Hepatocyte (in vitro differentiated cells): ENCODE measurements at regions not wholly inside any gene's neighbourhood (a gene's known extent, or its start where the extent isn't known, plus 50 kb on each side); places are given as distances from the start of the nearest gene placed in this dataset.

Experiments
- EZH2 ChIP-seq: fragments of 200-600 bp; sonication (generic); IDR thresholded peaks from 2 replicates; pipeline ENCODE4 v1.6.1; 2016; ENCODE audit warnings: antibody characterized with exemption, mild to moderate bottlenecking, borderline replicate concordance
- EZH2phosphoT487 ChIP-seq: fragments of 200-600 bp; sonication (generic); IDR thresholded peaks from one replicate; pipeline ENCODE4 v1.6.1; 2018; ENCODE audit warnings: antibody characterized with exemption, mild to moderate bottlenecking, low read depth, moderate library complexity; ENCODE audit not compliant: unreplicated experiment, severe bottlenecking
- TF ChIP-seq, protein P1 (sequence below): fragments of 200-600 bp; sonication (generic); IDR thresholded peaks from 2 replicates; pipeline ENCODE4 v1.5.1; 2016; ENCODE audit warnings: antibody characterized with exemption, mild to moderate bottlenecking; ENCODE audit not compliant: poor library complexity

DNA sequence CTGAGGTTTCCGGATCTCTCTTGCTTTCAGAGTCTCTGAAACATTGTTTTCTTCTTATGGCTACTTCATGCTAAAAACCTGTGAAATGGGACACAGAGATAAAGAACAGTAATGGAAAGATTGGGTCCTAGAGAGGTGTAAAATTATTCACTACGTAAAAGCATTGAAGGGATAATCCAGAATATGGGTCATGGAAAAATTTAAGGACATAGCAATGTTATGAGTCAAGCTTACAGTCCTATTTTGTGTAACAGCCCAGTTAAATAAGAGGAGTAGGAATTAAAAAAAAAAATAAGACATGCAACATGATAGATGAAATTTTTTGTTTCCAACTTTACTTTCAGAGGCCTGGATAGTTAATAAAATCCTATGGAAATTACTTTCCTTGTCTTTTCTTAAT, 61.9 kb upstream of the ELL2 start:
- TF ChIP-seq, protein P1, sequence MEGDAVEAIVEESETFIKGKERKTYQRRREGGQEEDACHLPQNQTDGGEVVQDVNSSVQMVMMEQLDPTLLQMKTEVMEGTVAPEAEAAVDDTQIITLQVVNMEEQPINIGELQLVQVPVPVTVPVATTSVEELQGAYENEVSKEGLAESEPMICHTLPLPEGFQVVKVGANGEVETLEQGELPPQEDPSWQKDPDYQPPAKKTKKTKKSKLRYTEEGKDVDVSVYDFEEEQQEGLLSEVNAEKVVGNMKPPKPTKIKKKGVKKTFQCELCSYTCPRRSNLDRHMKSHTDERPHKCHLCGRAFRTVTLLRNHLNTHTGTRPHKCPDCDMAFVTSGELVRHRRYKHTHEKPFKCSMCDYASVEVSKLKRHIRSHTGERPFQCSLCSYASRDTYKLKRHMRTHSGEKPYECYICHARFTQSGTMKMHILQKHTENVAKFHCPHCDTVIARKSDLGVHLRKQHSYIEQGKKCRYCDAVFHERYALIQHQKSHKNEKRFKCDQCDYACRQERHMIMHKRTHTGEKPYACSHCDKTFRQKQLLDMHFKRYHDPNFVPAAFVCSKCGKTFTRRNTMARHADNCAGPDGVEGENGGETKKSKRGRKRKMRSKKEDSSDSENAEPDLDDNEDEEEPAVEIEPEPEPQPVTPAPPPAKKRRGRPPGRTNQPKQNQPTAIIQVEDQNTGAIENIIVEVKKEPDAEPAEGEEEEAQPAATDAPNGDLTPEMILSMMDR: no peak
- TF ChIP-seq EZH2: no peak
- no peak for TF ChIP-seq EZH2phosphoT487
